DND-41 (cell line): ENCODE measurements at regions not wholly inside any gene's neighbourhood (a gene's known extent, or its start where the extent isn't known, plus 50 kb on each side); places are given as distances from the start of the nearest gene placed in this dataset.
"Not testable (repeated sequence)": the region's sequence is repeated elsewhere in the genome, so short reads cannot be mapped to it uniquely, and the experiment has no call there.

Experiments
- CTCF ChIP-seq: IDR thresholded peaks from 2 replicates; pipeline ENCODE4 v1.5.1; 2012; ENCODE audit warnings: borderline replicate concordance, low read length, moderate library complexity, mild to moderate bottlenecking; ENCODE audit not compliant: poor library complexity, severe bottlenecking; ENCODE audit errors: extremely low read depth
- EZH2 ChIP-seq: IDR thresholded peaks from 3 replicates; pipeline ENCODE4 v1.6.1; 2012; ENCODE audit warnings: borderline replicate concordance, low read depth, mild to moderate bottlenecking, moderate library complexity, low read length, inconsistent platforms; ENCODE audit not compliant: severe bottlenecking

DNA sequence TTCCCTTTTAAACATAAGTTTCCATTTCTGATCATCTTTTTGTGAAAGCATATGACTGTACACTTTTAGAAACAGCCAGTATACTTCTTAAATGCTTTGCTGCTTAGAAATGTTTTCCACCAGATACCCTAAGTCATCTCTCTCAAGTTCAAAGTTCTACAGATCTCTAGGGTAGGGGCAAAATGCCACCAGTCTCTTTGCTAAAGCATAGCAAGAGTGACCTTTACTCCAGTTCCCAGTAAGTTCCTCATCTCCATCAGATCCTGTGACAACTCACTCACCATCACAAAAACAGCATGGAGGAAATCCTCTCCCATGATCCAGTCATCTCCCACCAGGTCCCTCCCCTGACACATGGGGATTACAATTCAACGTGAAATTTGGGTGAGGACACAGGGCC is 75.6 kb upstream of the RNF32 start:
- TF ChIP-seq CTCF, EZH2: not testable (repeated sequence)
